ENCODE measurements at regions not wholly inside any gene's neighbourhood (a gene's known extent, or its start where the extent isn't known, plus 50 kb on each side); places are given as distances from the start of the nearest gene placed in this dataset.

GRCh38 chr12:127779301-127780045 is 487.5 kb upstream of the TMEM132C start:
- H4K5ac ChIP-seq (ENCODE audit: insufficient read length, low read depth, low read length): no peak overlapping the region
- no peaks in the 10 kb centered on the region; a peak in 2 of 7 replicates for H3K4me1 ChIP-seq (replicated peaks in 1 of 4; ENCODE audit: control insufficient read depth in 3 of 4, insufficient read depth in 4 of 4, low read length in 3 of 4)
- no peak overlapping the region for H2BK15ac ChIP-seq (ENCODE audit: low read length)
- H2BK20ac ChIP-seq (ENCODE audit: low read length): no peak overlapping the region; the same call in 1 of the 2 replicates
- no peak overlapping the region for H2BK120ac ChIP-seq (replicated peaks; ENCODE audit: low read depth, low read length)
- no peak overlapping the region for H3K14ac ChIP-seq (ENCODE audit: insufficient read length)
- H3K36me3 ChIP-seq (ENCODE audit: control insufficient read depth in 2 of 4, insufficient read depth in 4 of 4, low read length in 3 of 4): no peaks in the 10 kb centered on the region
- FAIRE-seq: no peak
- H4K20me1 ChIP-seq (replicated peaks in 1 of 2; ENCODE audit: control insufficient read depth in 1 of 2, insufficient read depth in 2 of 2, low read length in 2 of 2): no peaks in the 10 kb centered on the region
- no peaks in the 10 kb centered on the region for H3K79me2 ChIP-seq (ENCODE audit: control insufficient read depth in 1 of 2, insufficient read depth in 2 of 2, low read length in 2 of 2)
- H3K27ac ChIP-seq (ENCODE audit: low read depth, low read length): no peak overlapping the region
- H3K27me3 ChIP-seq (replicated peaks in 1 of 4; ENCODE audit: control insufficient read depth in 3 of 4, extremely low read depth in 1 of 4, insufficient read depth in 3 of 4, low read length in 3 of 4): peaks cover 0 to 1% (median 0%) of the 10 kb centered on the region in 4 experiments; a peak in 1 of 7 replicates
- H3K79me1 ChIP-seq (ENCODE audit: low read depth, low read length): no peaks in the 10 kb centered on the region
- WGBS, 2 experiments (ENCODE audit: extremely low coverage in 1 of 2, insufficient coverage in 1 of 2, insufficient read length in 1 of 2, insufficient replicate concordance in 2 of 2, low coverage in 1 of 2, low lambda C conversion rate in 2 of 2, missing lambda C conversion rate in 1 of 2): 81 to 100% methylated on average over 1 to 12 of the region's 12 CpGs
- H2BK12ac ChIP-seq (ENCODE audit: low read depth, low read length): no peak overlapping the region
- no peak overlapping the region for H2AK5ac ChIP-seq (ENCODE audit: low read depth, low read length)
- ChIA-PET CTCF (ENCODE audit: partially characterized antibody) (interaction anchor here (3.1 kb wide), 1 partner anchor 147 kb away, joined by 11 read pairs; no protein-coding TSS in a partner anchor), POLR2A (ENCODE audit: partially characterized antibody) (no interaction called here)
- H4K91ac ChIP-seq (replicated peaks; ENCODE audit: insufficient read length, low read length): no peak overlapping the region
- no peaks in the 10 kb centered on the region for H3K9me3 ChIP-seq (ENCODE audit: insufficient read depth in 2 of 2, low read depth in 1 of 2, low read length in 1 of 2)
- no peaks in the 10 kb centered on the region for H3K23me2 ChIP-seq (ENCODE audit: low read depth, low read length)
- no peak overlapping the region for H3K4ac ChIP-seq (replicated peaks; ENCODE audit: insufficient read length, low read depth, low read length)
- no peak overlapping the region for H2AFZ ChIP-seq (ENCODE audit: low read length)
- no peak overlapping the region for H3K18ac ChIP-seq (ENCODE audit: extremely low read depth, low read length)
- DNase-seq (ENCODE audit: low read depth in 1 of 2, low spot score in 2 of 2): no peak
- TF ChIP-seq CEBPB (IDR thresholded peaks at IDR 0.05; ENCODE audit: low read depth, low read length) (no peak), SP4 (IDR thresholded peaks at IDR 0.05; ENCODE audit: low read length) (no peak), RFX5 (IDR thresholded peaks at IDR 0.05; ENCODE audit: borderline replicate concordance, low read depth, low read length) (no peak), SP1 (IDR thresholded peaks at IDR 0.05; ENCODE audit: low read depth, low read length) (no peak)
- no peak overlapping the region for H2BK5ac ChIP-seq (ENCODE audit: low read depth, low read length)
- no peak overlapping the region for H3K23ac ChIP-seq (ENCODE audit: insufficient read length)
- no peak overlapping the region for H3K56ac ChIP-seq (replicated peaks; ENCODE audit: insufficient read length, low read depth, low read length)
- no peak overlapping the region for H3K4me3 ChIP-seq (ENCODE audit: extremely low read depth in 1 of 4, insufficient read depth in 2 of 4, low read depth in 3 of 4, low read length in 4 of 4)
- no peak overlapping the region for H4K8ac ChIP-seq (ENCODE audit: extremely low read depth, insufficient read depth, low read length)
- H3K4me2 ChIP-seq (ENCODE audit: insufficient read depth in 1 of 2, low read depth in 2 of 2, low read length in 2 of 2): no peak overlapping the region
- no peak overlapping the region for H3K9ac ChIP-seq (replicated peaks in 1 of 4; ENCODE audit: extremely low read depth in 1 of 4, low read depth in 3 of 4, low read length in 3 of 4)
